ENCODE measurements at regions not wholly inside any gene's neighbourhood (a gene's known extent, or its start where the extent isn't known, plus 50 kb on each side); places are given as distances from the start of the nearest gene placed in this dataset.
"Not testable (repeated sequence)": the region's sequence is repeated elsewhere in the genome, so short reads cannot be mapped to it uniquely, and the experiment has no call there.

DNA sequence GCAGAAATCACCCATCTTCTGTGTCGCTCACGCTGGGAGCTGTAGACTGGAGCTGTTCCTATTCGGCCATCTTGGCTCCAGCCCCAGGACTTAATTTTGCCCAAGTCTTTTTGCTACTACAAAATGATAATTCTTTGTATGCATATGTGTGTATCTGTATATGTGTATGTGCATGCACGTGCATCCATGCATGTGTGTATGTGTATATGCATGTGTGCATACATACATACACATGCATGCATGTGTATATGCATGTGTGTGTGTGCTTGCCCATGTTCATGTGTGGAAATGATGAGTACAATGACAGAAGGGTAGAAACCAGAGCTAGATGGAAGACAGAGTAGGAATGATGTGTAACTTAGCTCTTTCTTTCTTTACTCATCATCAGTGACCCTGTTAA is 497.9 kb upstream of the SPRED2 start:
- H3K9me3 ChIP-seq = no peaks in the 10 kb centered on the region
- DNase-seq (ENCODE audit: low spot score) = no peak
- H3K4me3 ChIP-seq = no peak overlapping the region
- no peaks in the 10 kb centered on the region for H3K27me3 ChIP-seq
- H3K36me3 ChIP-seq = no peaks in the 10 kb centered on the region
- TF ChIP-seq, protein P1, sequence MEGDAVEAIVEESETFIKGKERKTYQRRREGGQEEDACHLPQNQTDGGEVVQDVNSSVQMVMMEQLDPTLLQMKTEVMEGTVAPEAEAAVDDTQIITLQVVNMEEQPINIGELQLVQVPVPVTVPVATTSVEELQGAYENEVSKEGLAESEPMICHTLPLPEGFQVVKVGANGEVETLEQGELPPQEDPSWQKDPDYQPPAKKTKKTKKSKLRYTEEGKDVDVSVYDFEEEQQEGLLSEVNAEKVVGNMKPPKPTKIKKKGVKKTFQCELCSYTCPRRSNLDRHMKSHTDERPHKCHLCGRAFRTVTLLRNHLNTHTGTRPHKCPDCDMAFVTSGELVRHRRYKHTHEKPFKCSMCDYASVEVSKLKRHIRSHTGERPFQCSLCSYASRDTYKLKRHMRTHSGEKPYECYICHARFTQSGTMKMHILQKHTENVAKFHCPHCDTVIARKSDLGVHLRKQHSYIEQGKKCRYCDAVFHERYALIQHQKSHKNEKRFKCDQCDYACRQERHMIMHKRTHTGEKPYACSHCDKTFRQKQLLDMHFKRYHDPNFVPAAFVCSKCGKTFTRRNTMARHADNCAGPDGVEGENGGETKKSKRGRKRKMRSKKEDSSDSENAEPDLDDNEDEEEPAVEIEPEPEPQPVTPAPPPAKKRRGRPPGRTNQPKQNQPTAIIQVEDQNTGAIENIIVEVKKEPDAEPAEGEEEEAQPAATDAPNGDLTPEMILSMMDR (IDR thresholded peaks at IDR 0.05) = no peak
- no peak overlapping the region for H3K27ac ChIP-seq
- H3K4me1 ChIP-seq = no peaks in the 10 kb centered on the region

DNA sequence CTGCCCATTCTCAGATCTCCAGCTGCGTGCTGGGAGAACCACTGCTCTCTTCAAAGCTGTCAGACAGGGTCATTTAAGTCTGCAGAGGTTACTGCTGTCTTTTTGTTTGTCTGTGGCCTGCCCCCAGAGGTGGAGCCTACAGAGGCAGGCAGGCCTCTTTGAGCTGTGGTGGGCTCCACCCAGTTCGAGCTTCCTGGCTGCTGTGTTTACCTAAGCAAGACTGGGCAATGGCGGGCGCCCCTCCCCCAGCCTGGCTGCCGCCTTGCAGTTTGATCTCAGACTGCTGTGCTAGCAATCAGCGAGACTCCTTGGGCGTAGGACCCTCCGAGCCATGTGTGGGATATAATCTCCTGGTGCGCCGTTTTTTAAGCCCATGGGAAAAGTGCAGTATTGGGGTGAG is 497.3 kb upstream of the SPRED2 start:
- H3K27ac ChIP-seq; H3K9me3 ChIP-seq; H3K27me3 ChIP-seq; DNase-seq (ENCODE audit: low spot score); H3K36me3 ChIP-seq; H3K4me3 ChIP-seq; H3K4me1 ChIP-seq: not testable (repeated sequence)

DNA sequence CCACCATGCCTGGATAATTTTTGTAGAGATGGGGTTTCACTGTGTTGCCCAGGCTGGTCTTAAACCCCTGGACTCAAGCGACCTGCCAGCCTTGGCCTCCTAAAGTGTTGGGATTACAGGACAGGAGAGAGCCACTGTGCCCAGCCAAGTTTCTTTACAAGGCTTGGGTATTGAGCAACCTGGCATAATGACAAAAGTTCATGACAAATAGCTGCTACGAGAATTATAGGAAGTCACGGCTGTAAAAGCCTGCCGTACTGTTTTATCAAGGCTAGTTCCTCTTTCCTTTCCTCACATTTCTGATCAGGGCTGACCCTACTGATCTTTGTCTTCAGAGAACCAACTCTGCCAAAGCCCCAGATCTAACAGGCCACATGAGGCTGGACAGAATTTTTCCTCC is 490.4 kb upstream of the SPRED2 start:
- DNase-seq (ENCODE audit: low spot score) = peak; percentile 60
- Histone ChIP-seq H3K27ac (no peak overlapping the region), H3K9me3 (no peaks in the 10 kb centered on the region), H3K27me3 (no peaks in the 10 kb centered on the region), H3K4me1 (no peaks in the 10 kb centered on the region), H3K4me3 (no peak overlapping the region), H3K36me3 (no peaks in the 10 kb centered on the region)
- TF ChIP-seq, protein P1 (IDR thresholded peaks at IDR 0.05) = no peak

DNA sequence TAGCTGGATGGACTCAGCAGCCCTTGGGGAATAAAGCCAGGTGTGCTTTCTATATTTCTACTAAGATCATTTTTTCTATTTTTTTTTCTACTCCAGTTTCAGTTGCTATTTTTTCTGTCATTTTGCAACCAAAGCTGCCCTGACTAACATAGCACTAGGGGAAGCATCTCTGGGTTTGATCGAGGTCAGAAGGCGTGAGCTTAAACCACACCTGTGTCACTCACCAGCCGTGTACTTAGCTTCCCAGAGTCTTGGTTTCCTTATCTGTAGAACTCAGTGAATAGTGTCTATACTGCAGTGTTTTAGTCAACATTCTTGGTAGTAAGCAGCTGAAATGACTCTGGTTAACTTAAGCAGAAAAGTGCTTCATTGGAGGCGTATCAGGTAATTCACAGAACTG is 489.6 kb upstream of the SPRED2 start:
- no peaks in the 10 kb centered on the region for H3K36me3 ChIP-seq
- TF ChIP-seq, protein P1 (IDR thresholded peaks at IDR 0.05) = no peak
- no peaks in the 10 kb centered on the region for H3K9me3 ChIP-seq
- H3K27ac ChIP-seq = no peak overlapping the region
- DNase-seq (ENCODE audit: low spot score) = no peak
- H3K4me3 ChIP-seq = no peak overlapping the region
- H3K4me1 ChIP-seq = no peaks in the 10 kb centered on the region
- H3K27me3 ChIP-seq = no peaks in the 10 kb centered on the region

DNA sequence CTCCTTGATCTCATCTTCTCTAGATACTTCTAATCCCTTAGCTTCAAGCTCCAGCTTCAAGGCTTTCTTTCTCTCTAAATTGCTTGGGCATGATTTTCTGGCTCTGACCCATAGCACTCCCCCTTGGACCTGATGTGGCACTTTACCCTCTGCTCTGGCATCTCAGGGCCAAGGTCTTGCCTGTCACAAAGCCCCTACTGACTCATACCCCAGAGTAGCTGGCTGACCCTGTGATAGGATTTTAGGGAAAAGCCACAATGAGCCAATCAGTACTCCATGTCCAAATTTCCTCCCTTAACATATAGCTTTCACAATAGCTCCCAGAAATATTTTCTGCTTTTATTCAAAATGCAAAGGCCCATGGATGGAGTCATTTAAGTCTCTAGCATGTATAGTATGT is 488.7 kb upstream of the SPRED2 start:
- TF ChIP-seq, protein P1 (IDR thresholded peaks at IDR 0.05) = no peak
- H3K4me3 ChIP-seq = no peak overlapping the region
- no peak overlapping the region for H3K27ac ChIP-seq
- H3K27me3 ChIP-seq = no peaks in the 10 kb centered on the region
- H3K9me3 ChIP-seq = no peaks in the 10 kb centered on the region
- no peaks in the 10 kb centered on the region for H3K4me1 ChIP-seq
- no peak for DNase-seq (ENCODE audit: low spot score)
- no peaks in the 10 kb centered on the region for H3K36me3 ChIP-seq

DNA sequence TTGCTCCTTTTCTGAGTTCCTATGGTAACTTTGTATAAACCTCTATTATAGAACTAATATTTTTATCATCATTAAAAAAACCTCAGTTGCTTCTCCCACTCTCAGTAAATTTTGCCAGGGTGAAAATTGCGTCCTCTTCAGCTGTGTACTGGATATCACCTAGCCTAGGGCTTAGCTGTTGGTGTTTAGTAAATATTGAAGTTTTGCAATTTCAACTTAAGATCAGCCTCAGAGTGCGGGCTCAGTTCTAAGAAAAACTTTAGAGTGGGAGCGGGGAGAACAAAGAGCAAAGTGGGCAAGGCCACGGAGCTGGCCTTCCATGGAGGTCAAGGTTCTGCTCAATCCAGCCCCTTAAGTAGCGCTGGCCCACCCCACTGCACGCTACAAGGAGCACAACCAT is 488.3 kb upstream of the SPRED2 start:
- Histone ChIP-seq H3K27me3 (no peaks in the 10 kb centered on the region), H3K27ac (no peak overlapping the region), H3K9me3 (no peaks in the 10 kb centered on the region), H3K4me3 (no peak overlapping the region), H3K4me1 (no peaks in the 10 kb centered on the region), H3K36me3 (no peaks in the 10 kb centered on the region)
- DNase-seq (ENCODE audit: low spot score) = no peak
- TF ChIP-seq, protein P1 (IDR thresholded peaks at IDR 0.05) = no peak

All from right atrium auricular region (tissue), 2 donors.